Stimulated activated CD8-positive, alpha-beta memory T cell treated with anti-CD3 and anti-CD28 coated beads, Interleukin-7, amount 100 ng/mL, for 48 hours (primary cell): ENCODE measurements at regions not wholly inside any gene's neighbourhood (a gene's known extent, or its start where the extent isn't known, plus 50 kb on each side); places are given as distances from the start of the nearest gene placed in this dataset.
A peak's percentile ranks its signal among the peaks of the same experiment; 100 is the strongest.
"Not testable (repeated sequence)": the region's sequence is repeated elsewhere in the genome, so short reads cannot be mapped to it uniquely, and the experiment has no call there.

ENCODE experiments used
- DNase-seq, 2 donors: peaks; one replicate each; pipeline ENCODE4 v3.0.0-alpha.2; 2020; ENCODE audit warnings: low read depth in 1 of 2; ENCODE audit errors: extremely low read depth in 1 of 2

GRCh38 chr6:164051427-164051826 lies 636.9 kb downstream of the QKI start:
- no peak for DNase-seq

- no peak for DNase-seq
Observed at GRCh38 chr6:164049517-164049988, 635.0 kb downstream of the QKI start.

DNA sequence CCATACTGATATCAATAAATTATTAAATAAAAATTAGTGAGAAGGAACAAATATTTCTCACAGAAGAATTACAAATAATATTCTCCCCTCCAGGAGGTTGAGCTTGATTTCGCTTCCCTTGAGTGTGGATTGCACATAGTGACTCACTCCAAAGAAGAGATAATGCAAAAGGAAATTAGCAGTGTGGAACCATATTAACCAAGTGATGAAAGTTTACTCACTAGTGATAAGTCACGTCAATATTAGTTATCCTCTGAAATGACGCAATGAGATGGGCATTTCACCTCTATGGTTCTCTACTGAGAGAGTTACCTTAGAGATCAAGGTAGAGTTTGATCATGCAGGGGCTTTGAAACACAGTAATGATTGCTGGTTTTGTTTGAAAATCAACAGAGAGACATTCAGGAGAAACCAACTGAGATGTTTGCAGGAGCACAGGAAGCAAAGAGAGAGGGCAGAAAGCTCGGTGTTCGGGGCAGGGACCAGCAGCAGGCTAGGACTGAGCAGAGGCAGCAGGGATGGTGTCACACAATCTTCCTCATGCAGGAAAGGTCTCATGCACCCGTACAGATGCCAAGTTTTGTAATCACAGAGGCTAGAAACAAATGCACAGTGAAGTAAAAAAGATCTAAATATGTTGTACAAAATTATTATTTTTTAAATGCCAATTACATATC lies 634.5 kb downstream of the QKI start:
- no peak for DNase-seq

DNA sequence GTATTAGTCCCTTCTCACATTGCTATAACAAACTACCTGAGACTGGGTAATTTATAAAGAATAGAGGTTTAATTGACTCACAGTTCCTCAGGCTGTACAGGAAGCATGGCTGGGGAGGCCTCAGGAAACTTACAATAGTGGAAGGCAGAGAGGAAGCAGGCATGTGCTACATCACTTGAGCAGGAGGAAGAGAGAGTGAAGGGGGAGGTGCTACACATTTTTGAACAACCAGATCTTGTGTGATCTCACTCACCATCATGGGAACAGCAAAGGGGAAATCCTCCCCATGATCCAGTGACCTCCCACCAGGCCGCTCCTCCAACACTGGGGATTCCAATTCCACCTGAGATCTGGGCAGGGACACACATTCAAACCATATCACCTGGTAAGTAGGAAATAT lies 630.6 kb downstream of the QKI start:
- DNase-seq, result no peak

DNA sequence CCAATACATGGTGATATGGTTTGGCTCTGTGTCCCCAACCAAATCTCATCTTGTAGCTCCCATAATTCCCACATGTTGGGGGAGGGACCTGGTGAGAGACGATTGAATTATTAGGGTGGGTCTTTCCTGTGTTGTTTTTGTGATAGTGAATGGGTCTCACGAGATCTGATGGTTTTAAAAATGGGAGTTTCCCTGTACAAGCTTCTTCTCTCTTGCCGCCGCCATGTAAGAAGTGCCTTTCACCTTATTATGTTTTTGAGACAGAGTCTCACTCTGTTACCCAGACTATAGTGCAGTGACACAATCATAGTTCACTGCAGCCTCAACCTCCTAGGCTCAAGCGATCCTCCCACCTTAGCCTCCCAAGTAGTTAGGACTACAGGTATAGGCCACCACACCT lies 629.1 kb downstream of the QKI start:
- DNase-seq, result not testable (repeated sequence)

DNA sequence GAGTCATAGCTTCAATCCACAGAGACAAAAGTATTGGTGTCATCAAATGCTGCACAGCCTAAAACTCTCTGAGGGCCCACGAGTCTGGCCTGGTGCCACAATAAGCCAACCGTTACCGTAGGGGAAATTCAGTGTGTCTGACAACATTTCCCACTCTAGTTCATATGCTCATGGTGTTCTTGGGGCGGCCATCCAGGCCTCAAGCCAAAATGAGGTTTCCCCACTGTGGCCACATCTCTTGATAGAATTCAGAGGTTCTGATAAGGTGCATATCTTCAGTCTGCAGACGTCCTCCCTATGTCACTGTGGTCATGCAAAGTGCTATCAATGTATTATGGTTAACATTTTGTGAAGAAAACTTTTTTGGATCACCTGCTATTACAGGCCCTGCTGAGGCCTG lies 627.7 kb downstream of the QKI start:
- DNase-seq, result no peak

GRCh38 chr6:164040994-164041393 lies 626.5 kb downstream of the QKI start:
- no peak for DNase-seq

DNA sequence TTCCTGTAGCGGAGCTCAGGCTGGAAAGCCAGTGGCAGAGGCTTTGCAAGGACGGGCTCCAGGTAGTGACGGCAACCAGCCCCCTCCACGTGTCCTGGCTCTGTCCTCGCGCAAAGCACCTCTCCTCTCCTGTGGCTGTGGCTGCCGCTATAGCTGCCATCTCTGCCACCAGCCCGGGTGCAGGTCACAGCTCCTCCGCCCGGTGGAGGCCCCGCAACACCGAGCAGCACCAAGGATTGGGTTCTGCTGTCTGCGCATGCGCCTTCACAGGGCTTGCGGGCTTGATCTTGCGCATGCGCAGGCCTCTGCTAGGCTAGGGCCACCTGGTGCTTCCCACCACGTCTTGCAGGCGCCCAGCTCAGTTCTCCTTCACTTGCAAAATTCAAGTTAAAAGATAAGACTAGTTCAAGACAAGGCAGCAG lies 625.4 kb downstream of the QKI start:
- peak in 1 of 2 donors; percentile 4 for DNase-seq

GRCh38 chr6:164037171-164037870 lies 622.8 kb downstream of the QKI start:
- DNase-seq, result no peak

DNA sequence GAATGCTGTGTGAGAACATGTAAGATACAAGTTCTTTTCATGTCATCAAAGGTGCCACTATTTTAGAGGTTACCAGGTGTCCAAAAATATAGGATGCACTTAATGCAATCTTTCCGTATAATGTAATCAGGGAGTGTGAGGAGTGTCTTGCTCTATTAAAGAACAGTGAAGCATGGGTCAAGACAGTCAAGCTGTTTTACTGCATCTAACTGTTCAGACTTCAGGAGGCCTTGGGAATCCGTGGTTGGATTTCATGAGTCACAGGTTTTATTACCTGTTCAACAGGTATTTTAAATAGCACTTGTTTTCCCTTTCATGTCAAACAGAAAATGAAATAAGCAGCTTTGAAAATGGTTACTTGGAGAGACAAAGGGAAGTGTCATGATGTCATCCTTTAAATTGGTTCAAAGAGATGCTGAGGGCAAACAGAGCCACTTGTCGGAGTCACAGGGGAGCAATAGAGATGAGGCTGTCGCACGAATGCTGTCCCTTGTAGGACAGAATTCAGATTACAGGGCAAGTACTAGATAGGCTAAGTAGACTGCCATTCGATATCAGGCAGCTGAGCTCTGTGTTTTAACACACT lies 621.5 kb downstream of the QKI start:
- DNase-seq, result no peak

DNA sequence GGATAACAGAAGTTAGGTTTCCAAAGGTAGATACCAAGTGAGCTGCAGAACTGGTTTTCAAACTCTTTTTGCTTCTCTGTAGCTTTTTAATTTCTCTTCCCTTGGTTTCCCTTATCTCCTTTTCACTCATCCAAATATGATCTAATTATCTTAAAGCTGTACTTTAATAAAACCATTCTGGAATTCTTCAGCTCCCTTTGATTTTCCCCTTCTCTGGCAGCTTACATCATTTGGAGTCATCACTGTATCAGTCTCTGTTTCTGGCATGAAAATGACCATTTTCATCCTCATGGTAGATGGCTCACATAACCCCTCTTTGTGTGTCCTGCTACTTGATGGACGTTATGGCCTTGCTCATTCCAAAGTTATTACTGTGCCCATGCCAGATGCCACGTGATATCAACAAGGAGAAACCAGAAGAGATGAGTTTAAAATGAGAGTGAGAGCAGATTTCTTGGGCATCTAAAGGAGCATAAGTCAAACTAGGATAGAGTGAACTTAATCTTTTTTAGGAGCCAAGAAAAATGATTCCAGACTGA lies 620.2 kb downstream of the QKI start:
- no peak for DNase-seq

DNA sequence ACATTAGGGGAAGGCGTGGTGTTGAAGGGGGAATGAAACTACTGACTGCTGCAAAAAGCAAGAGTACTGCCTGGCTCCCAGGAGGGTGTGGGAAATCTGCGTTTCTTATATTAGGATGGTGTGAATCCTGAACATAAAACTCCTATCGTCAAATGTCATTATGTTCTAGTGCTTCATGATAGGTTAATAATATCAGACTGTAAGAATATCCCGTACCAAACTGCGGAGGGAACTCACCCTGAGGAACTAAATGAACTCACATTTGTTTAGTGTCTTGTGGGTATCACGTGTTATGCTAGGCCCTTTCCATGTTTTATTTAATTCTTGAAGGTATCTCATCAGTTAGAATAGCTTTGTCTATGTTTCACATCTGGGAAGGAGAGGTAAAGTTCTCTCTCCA lies 610.7 kb downstream of the QKI start:
- no peak for DNase-seq

- DNase-seq, result no peak
Observed at GRCh38 chr6:164023535-164023934, 609.0 kb downstream of the QKI start.

- no peak for DNase-seq
Observed at GRCh38 chr6:164022632-164023031, 608.1 kb downstream of the QKI start.

DNA sequence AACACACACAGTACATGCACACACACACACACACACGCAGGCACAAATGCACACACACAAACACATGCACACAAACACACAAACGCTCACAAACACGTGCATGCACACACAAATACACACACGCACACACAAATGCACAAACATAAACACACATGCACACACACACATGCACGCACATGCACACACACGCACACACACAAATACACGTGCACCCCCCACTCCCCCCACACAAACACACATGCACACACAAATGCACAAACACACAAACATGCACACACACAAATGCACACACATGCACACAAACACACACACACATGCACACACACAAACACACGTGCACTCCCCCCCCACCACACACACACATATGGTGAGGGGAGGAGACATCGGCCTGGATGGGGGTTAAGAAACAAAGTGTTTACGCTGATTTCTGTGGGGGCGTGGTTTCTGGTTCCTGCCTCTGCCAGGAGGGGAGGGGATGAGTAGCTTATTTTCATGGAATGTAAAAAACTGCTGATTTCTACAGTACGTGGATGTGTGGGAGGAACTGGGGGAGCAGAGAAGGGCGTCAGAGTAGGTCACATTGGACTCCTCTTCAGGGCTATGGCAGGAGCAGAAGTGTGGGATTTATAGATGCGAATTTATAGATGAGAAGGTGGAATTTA lies 607.2 kb downstream of the QKI start:
- DNase-seq, result no peak

DNA sequence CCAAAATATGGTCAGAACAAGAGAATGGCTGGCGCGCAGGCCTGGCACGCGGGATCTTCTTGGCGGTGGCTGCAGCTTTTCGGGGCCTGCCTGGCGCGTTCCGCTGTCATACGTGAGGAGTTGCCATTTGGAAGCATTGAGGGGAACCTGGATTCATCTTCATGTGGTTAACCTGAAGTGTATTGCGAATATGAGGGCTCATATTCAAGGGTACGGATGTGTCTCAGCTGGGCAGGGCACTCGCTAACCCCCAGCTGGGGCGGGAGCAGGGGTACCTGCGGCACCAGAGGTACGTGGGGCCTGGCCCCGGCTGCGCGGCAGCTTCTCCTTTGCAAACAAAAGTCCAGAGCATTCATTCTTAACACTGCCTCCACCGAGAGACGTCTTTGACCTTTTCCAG lies 605.6 kb downstream of the QKI start:
- no peak for DNase-seq

GRCh38 chr6:164018133-164018532 lies 603.6 kb downstream of the QKI start:
- no peak for DNase-seq

- no peak for DNase-seq
Observed at GRCh38 chr6:164016056-164016455, 601.5 kb downstream of the QKI start.

GRCh38 chr6:164015088-164015484 lies 600.6 kb downstream of the QKI start:
- DNase-seq, result no peak

DNA sequence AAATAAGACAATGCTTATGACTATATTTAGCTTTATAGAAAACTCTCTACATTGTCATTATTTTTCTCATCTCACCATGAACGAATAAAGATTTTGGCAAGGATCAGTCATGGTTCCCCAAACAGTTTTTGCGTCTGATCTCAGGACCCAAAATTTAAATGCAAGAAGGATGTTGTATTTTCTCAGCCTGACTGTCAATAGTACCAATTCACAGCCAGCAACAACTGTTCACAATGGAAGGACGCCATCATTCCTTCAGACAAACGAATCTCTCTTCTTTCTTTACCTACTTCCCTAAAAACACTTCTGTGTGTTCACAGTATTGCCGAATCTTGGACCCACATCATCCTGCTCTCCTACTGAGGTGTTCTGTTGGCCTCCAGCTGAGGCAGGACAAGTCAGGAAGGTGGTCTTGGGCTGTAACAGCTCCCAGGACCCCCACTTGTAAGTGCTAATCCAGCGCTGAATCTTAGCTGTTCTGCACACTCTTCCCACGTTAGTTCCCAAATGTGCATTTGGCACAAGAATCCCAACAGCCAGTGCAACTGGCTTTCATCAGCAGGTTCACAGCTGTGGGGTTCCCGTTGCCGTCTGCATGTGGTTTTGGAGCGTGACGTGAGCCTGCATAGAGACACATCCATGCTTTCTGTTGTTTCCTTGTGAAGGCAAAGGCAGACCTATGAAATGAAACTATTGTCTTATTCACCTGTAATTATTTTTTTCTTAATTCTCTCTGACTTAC lies 600.0 kb downstream of the QKI start:
- no peak for DNase-seq
